ENCODE measurements at regions not wholly inside any gene's neighbourhood (a gene's known extent, or its start where the extent isn't known, plus 50 kb on each side); places are given as distances from the start of the nearest gene placed in this dataset.
"Not testable (repeated sequence)": the region's sequence is repeated elsewhere in the genome, so short reads cannot be mapped to it uniquely, and the experiment has no call there.

- Mint-ChIP-seq H3K27me3 (ENCODE audit: low read depth) (no peaks in the 10 kb centered on the region), H3K4me1 (ENCODE audit: low read depth) (no peaks in the 10 kb centered on the region), H3K9me3 (ENCODE audit: low read depth) (peaks cover 6% of the 10 kb centered on the region), H3K4me3 (ENCODE audit: unreplicated experiment) (no peak overlapping the region), H3K27ac (ENCODE audit: unreplicated experiment) (no peak overlapping the region), H3K36me3 (ENCODE audit: low read depth) (no peaks in the 10 kb centered on the region)
- TF ChIP-seq, protein P1, sequence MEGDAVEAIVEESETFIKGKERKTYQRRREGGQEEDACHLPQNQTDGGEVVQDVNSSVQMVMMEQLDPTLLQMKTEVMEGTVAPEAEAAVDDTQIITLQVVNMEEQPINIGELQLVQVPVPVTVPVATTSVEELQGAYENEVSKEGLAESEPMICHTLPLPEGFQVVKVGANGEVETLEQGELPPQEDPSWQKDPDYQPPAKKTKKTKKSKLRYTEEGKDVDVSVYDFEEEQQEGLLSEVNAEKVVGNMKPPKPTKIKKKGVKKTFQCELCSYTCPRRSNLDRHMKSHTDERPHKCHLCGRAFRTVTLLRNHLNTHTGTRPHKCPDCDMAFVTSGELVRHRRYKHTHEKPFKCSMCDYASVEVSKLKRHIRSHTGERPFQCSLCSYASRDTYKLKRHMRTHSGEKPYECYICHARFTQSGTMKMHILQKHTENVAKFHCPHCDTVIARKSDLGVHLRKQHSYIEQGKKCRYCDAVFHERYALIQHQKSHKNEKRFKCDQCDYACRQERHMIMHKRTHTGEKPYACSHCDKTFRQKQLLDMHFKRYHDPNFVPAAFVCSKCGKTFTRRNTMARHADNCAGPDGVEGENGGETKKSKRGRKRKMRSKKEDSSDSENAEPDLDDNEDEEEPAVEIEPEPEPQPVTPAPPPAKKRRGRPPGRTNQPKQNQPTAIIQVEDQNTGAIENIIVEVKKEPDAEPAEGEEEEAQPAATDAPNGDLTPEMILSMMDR (IDR thresholded peaks at IDR 0.05): no peak
- DNase-seq (ENCODE audit: low spot score): no peak
These were observed 288.7 kb upstream of the ERCC4 start for GRCh38 chr16:13631213-13631767.

- no peaks in the 10 kb centered on the region for H3K36me3 Mint-ChIP-seq (ENCODE audit: low read depth)
- no peak overlapping the region for H3K27ac Mint-ChIP-seq (ENCODE audit: unreplicated experiment)
- no peaks in the 10 kb centered on the region for H3K27me3 Mint-ChIP-seq (ENCODE audit: low read depth)
- no peak for DNase-seq (ENCODE audit: low spot score)
- no peaks in the 10 kb centered on the region for H3K4me1 Mint-ChIP-seq (ENCODE audit: low read depth)
- TF ChIP-seq, protein P1 (IDR thresholded peaks at IDR 0.05): no peak
- H3K9me3 Mint-ChIP-seq (ENCODE audit: low read depth): peaks cover 9% of the 10 kb centered on the region
- no peak overlapping the region for H3K4me3 Mint-ChIP-seq (ENCODE audit: unreplicated experiment)
These were observed 288.0 kb upstream of the ERCC4 start for GRCh38 chr16:13631916-13632315.

DNA sequence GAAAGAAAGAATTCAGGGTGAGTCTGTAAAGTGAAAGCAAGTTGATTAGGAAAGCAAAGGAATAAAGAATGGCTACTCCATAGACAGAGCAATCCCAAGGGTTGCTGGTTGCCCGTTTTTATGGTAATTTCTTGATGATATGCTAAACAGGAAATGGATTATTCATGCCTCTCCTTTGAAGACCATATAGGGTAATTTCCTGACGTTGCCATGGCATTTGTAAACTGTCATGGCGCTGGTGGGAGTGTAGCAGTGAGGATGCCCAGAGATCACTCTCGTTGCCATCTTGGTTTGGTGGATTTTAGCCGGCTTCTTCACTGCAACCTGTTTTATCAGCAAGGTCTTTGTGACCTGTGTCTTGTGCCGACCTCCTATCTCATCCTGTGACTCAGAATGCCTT, 287.4 kb upstream of the ERCC4 start:
- not testable (repeated sequence) for H3K27ac Mint-ChIP-seq (ENCODE audit: unreplicated experiment); DNase-seq (ENCODE audit: low spot score); H3K4me3 Mint-ChIP-seq (ENCODE audit: unreplicated experiment); H3K27me3 Mint-ChIP-seq (ENCODE audit: low read depth); H3K4me1 Mint-ChIP-seq (ENCODE audit: low read depth); H3K36me3 Mint-ChIP-seq (ENCODE audit: low read depth); H3K9me3 Mint-ChIP-seq (ENCODE audit: low read depth)

- peaks cover 13% of the 10 kb centered on the region for H3K9me3 Mint-ChIP-seq (ENCODE audit: low read depth)
- no peaks in the 10 kb centered on the region for H3K36me3 Mint-ChIP-seq (ENCODE audit: low read depth)
- no peak overlapping the region for H3K4me3 Mint-ChIP-seq (ENCODE audit: unreplicated experiment)
- H3K27me3 Mint-ChIP-seq (ENCODE audit: low read depth): no peaks in the 10 kb centered on the region
- H3K27ac Mint-ChIP-seq (ENCODE audit: unreplicated experiment): no peak overlapping the region
- DNase-seq (ENCODE audit: low spot score): no peak
- no peaks in the 10 kb centered on the region for H3K4me1 Mint-ChIP-seq (ENCODE audit: low read depth)
- TF ChIP-seq, protein P1 (IDR thresholded peaks at IDR 0.05): no peak
These were observed 286.5 kb upstream of the ERCC4 start for GRCh38 chr16:13633391-13633861.

- no peaks in the 10 kb centered on the region for H3K4me1 Mint-ChIP-seq (ENCODE audit: low read depth)
- H3K36me3 Mint-ChIP-seq (ENCODE audit: low read depth): no peaks in the 10 kb centered on the region
- H3K4me3 Mint-ChIP-seq (ENCODE audit: unreplicated experiment): no peak overlapping the region
- no peak for DNase-seq (ENCODE audit: low spot score)
- TF ChIP-seq, protein P1 (IDR thresholded peaks at IDR 0.05): no peak
- H3K9me3 Mint-ChIP-seq (ENCODE audit: low read depth): peaks cover 13% of the 10 kb centered on the region
- H3K27ac Mint-ChIP-seq (ENCODE audit: unreplicated experiment): no peak overlapping the region
- no peaks in the 10 kb centered on the region for H3K27me3 Mint-ChIP-seq (ENCODE audit: low read depth)
These were observed 285.7 kb upstream of the ERCC4 start for GRCh38 chr16:13634253-13634652.

GRCh38 chr16:13634959-13635358, 285.0 kb upstream of the ERCC4 start:
- H3K9me3 Mint-ChIP-seq (ENCODE audit: low read depth): peaks cover 13% of the 10 kb centered on the region
- H3K27ac Mint-ChIP-seq (ENCODE audit: unreplicated experiment): no peak overlapping the region
- no peaks in the 10 kb centered on the region for H3K36me3 Mint-ChIP-seq (ENCODE audit: low read depth)
- no peaks in the 10 kb centered on the region for H3K4me1 Mint-ChIP-seq (ENCODE audit: low read depth)
- no peak for DNase-seq (ENCODE audit: low spot score)
- no peak overlapping the region for H3K4me3 Mint-ChIP-seq (ENCODE audit: unreplicated experiment)
- H3K27me3 Mint-ChIP-seq (ENCODE audit: low read depth): no peaks in the 10 kb centered on the region
- TF ChIP-seq, protein P1 (IDR thresholded peaks at IDR 0.05): no peak
